Neural cell (in vitro differentiated cells): ENCODE measurements at regions not wholly inside any gene's neighbourhood (a gene's known extent, or its start where the extent isn't known, plus 50 kb on each side); places are given as distances from the start of the nearest gene placed in this dataset.
A peak's percentile ranks its signal among the peaks of the same experiment; 100 is the strongest.

Source experiments
- H2AFZ ChIP-seq: fragments of 200-600, 300-800 bp; sonication (generic), shearing (Covaris generic); 2 replicates; pipeline ENCODE4 v1.6.0; 2014; ENCODE audit warnings: low read depth, mild to moderate bottlenecking, antibody characterized with exemption, low read length, moderate library complexity
- H3F3A ChIP-seq: fragments of 200-600 bp; shearing (Covaris generic); 2 replicates; pipeline ENCODE4 v1.6.1; 2016; ENCODE audit warnings: mild to moderate bottlenecking, moderate library complexity, mixed read lengths, antibody characterized with exemption, low read length; ENCODE audit not compliant: insufficient read depth, poor library complexity, severe bottlenecking
- H3K27ac ChIP-seq: fragments of 200-600, 300-800 bp; sonication (generic), shearing (Covaris generic); 2 replicates; pipeline ENCODE4 v1.5.1; 2014; ENCODE audit warnings: mild to moderate bottlenecking, low read length, moderate library complexity
- H3K27me3 ChIP-seq: fragments of 300-800, 200-600 bp; sonication (generic), shearing (Covaris generic); 2 replicates; pipeline ENCODE4 v1.6.0; 2014; ENCODE audit warnings: mild to moderate bottlenecking, low read depth, low read length, moderate library complexity; ENCODE audit not compliant: insufficient read depth
- H3K36me3 ChIP-seq: fragments of 300-800, 200-600 bp; sonication (generic), shearing (Covaris generic); 2 replicates; pipeline ENCODE4 v1.5.1; 2014; ENCODE audit warnings: mild to moderate bottlenecking, antibody characterized with exemption, low read length, moderate library complexity; ENCODE audit not compliant: insufficient read depth
- H3K4me2 ChIP-seq: fragments of 300-800, 200-600 bp; sonication (generic), shearing (Covaris generic); 2 replicates; pipeline ENCODE4 v1.6.0; 2014; ENCODE audit warnings: mild to moderate bottlenecking, low read length
- H3K4me3 ChIP-seq: fragments of 300-800, 200-600 bp; sonication (generic), shearing (Covaris generic); 2 replicates; pipeline ENCODE4 v1.5.1; 2014; ENCODE audit warnings: mild to moderate bottlenecking, low read length, moderate library complexity
- H3K79me2 ChIP-seq: fragments of 200-600 bp; shearing (Covaris generic); replicated peaks from 2 replicates; pipeline ENCODE4 v1.6.0; 2014; ENCODE audit warnings: mild to moderate bottlenecking, low read length, moderate library complexity; ENCODE audit not compliant: insufficient read depth
- H3K9ac ChIP-seq: fragments of 300-800, 200-600 bp; sonication (generic), shearing (Covaris generic); 2 replicates; pipeline ENCODE4 v1.6.1; 2016; ENCODE audit warnings: mild to moderate bottlenecking, low read length, mixed read lengths
- H3K9me2 ChIP-seq: fragments of 200-600 bp; shearing (Covaris generic); 2 replicates; pipeline ENCODE4 v1.6.1; 2016; ENCODE audit warnings: mild to moderate bottlenecking, low read length, mixed read lengths; ENCODE audit not compliant: insufficient read depth
- H3K9me3 ChIP-seq: fragments of 200-600, 300-800 bp; sonication (generic), shearing (Covaris generic); 2 replicates; pipeline ENCODE4 v1.6.1; 2016; ENCODE audit warnings: mild to moderate bottlenecking, mixed run types, low read length, moderate library complexity, mixed read lengths
- H4K20me1 ChIP-seq: fragments of 200-600 bp; shearing (Covaris generic); 2 replicates; pipeline ENCODE4 v1.6.1; 2016; ENCODE audit warnings: mild to moderate bottlenecking, mixed run types; ENCODE audit not compliant: insufficient read depth
- CTCF ChIP-seq: fragments of 450-650 bp; IDR thresholded peaks from 2 replicates; pipeline ENCODE4 v1.5.1; 2014; ENCODE audit warnings: antibody characterized with exemption, mild to moderate bottlenecking, moderate library complexity; ENCODE audit not compliant: poor library complexity, severe bottlenecking
- EP300 ChIP-seq: fragments of 450-650 bp; conservative IDR thresholded peaks from 2 replicates; pipeline ENCODE4 v1.6.1; 2014; ENCODE audit warnings: antibody characterized with exemption, mild to moderate bottlenecking, moderate library complexity; ENCODE audit not compliant: poor library complexity, severe bottlenecking
- EZH2 ChIP-seq: fragments of 200-600, 300-800 bp; shearing (Covaris generic), sonication (generic); IDR thresholded peaks from 2 replicates; pipeline ENCODE4 v1.6.1; 2014; ENCODE audit warnings: antibody characterized with exemption, low read length, borderline replicate concordance, mild to moderate bottlenecking; ENCODE audit not compliant: insufficient read depth, poor library complexity, severe bottlenecking
- MXI1 ChIP-seq: fragments of 450-650 bp; conservative IDR thresholded peaks from 2 replicates; pipeline ENCODE4 v1.6.1; 2014; ENCODE audit warnings: antibody characterized with exemption, mild to moderate bottlenecking; ENCODE audit not compliant: poor library complexity, severe bottlenecking
- POLR2AphosphoS5 ChIP-seq: IDR thresholded peaks from 2 replicates; pipeline ENCODE4 v1.6.1; 2012
- RAD21 ChIP-seq: fragments of 450-650 bp; conservative IDR thresholded peaks from 2 replicates; pipeline ENCODE4 v1.6.1; 2014; ENCODE audit warnings: antibody characterized with exemption, mild to moderate bottlenecking, moderate library complexity
- REST ChIP-seq: IDR thresholded peaks from 2 replicates; pipeline ENCODE4 v1.6.1; 2012; ENCODE audit warnings: borderline replicate concordance
- SMC3 ChIP-seq: fragments of 450-650 bp; conservative IDR thresholded peaks from 2 replicates; pipeline ENCODE4 v1.6.1; 2014; ENCODE audit warnings: antibody characterized with exemption, mild to moderate bottlenecking, moderate library complexity; ENCODE audit not compliant: poor library complexity
- TAF1 ChIP-seq: IDR thresholded peaks from 2 replicates; pipeline ENCODE4 v1.6.1; 2012; ENCODE audit warnings: low read depth

- Histone ChIP-seq H3K27ac (no peak overlapping the region), H3K36me3 (no peaks in the 10 kb centered on the region), H3K9me2 (no peaks in the 10 kb centered on the region), H3F3A (no peaks in the 10 kb centered on the region), H3K4me2 (no peak overlapping the region), H2AFZ (no peak overlapping the region), H3K9me3 (no peaks in the 10 kb centered on the region), H4K20me1 (no peaks in the 10 kb centered on the region), H3K9ac (no peak overlapping the region), H3K79me2 (no peaks in the 10 kb centered on the region), H3K27me3 (no peaks in the 10 kb centered on the region), H3K4me3 (no peak overlapping the region)
- TF ChIP-seq POLR2AphosphoS5 (peak; percentile 49), REST (no peak)
Observed at GRCh38 chr5:3518051-3518450, 77.6 kb upstream of the IRX1 start.

- H3K4me2 ChIP-seq = no peak overlapping the region
- H3K9me2 ChIP-seq = no peaks in the 10 kb centered on the region
- no peaks in the 10 kb centered on the region for H3F3A ChIP-seq
- no peak overlapping the region for H3K4me3 ChIP-seq
- H3K9ac ChIP-seq = no peak overlapping the region
- no peak overlapping the region for H3K27ac ChIP-seq
- H3K27me3 ChIP-seq = no peaks in the 10 kb centered on the region
- H3K79me2 ChIP-seq = no peaks in the 10 kb centered on the region
- no peak overlapping the region for H2AFZ ChIP-seq
- no peaks in the 10 kb centered on the region for H3K36me3 ChIP-seq
- H4K20me1 ChIP-seq = no peaks in the 10 kb centered on the region
- no peaks in the 10 kb centered on the region for H3K9me3 ChIP-seq
- TF ChIP-seq MXI1 (no peak), TAF1 (no peak)
Observed at GRCh38 chr5:3517348-3517747, 78.3 kb upstream of the IRX1 start.

- peak overlapping the region; percentile 50 for H3K4me2 ChIP-seq
- no peaks in the 10 kb centered on the region for H3K9me2 ChIP-seq
- H3K79me2 ChIP-seq = no peaks in the 10 kb centered on the region
- H3K4me3 ChIP-seq = peak overlapping the region; percentile 48
- H3K9ac ChIP-seq = peak overlapping the region; percentile 43
- H3K27ac ChIP-seq = peak overlapping the region; percentile 75
- H3K9me3 ChIP-seq = peaks cover 5% of the 10 kb centered on the region
- no peak for TF ChIP-seq REST
- no peak for TF ChIP-seq EZH2
- no peak for TF ChIP-seq SMC3
- TF ChIP-seq RAD21 = peak; percentile 33
- peak; percentile 81 for TF ChIP-seq EP300
- TF ChIP-seq CTCF = no peak
- no peak for TF ChIP-seq TAF1
- TF ChIP-seq POLR2AphosphoS5 = peak; percentile 33
- no peak for TF ChIP-seq MXI1
- no peaks in the 10 kb centered on the region for H3F3A ChIP-seq
- no peaks in the 10 kb centered on the region for H3K27me3 ChIP-seq
- H2AFZ ChIP-seq = no peak overlapping the region
- H3K36me3 ChIP-seq = no peaks in the 10 kb centered on the region
- no peaks in the 10 kb centered on the region for H4K20me1 ChIP-seq
Observed at GRCh38 chr5:3512361-3513095, 83.1 kb upstream of the IRX1 start.
